LHCN-M2 (cell line): ENCODE measurements at regions not wholly inside any gene's neighbourhood (a gene's known extent, or its start where the extent isn't known, plus 50 kb on each side); places are given as distances from the start of the nearest gene placed in this dataset.
"Not testable (repeated sequence)": the region's sequence is repeated elsewhere in the genome, so short reads cannot be mapped to it uniquely, and the experiment has no call there.

Experiments used
- DNase-seq: peaks from one replicate; pipeline ENCODE4 v3.0.0-alpha.2; 2012; ENCODE audit warnings: low read depth

DNA sequence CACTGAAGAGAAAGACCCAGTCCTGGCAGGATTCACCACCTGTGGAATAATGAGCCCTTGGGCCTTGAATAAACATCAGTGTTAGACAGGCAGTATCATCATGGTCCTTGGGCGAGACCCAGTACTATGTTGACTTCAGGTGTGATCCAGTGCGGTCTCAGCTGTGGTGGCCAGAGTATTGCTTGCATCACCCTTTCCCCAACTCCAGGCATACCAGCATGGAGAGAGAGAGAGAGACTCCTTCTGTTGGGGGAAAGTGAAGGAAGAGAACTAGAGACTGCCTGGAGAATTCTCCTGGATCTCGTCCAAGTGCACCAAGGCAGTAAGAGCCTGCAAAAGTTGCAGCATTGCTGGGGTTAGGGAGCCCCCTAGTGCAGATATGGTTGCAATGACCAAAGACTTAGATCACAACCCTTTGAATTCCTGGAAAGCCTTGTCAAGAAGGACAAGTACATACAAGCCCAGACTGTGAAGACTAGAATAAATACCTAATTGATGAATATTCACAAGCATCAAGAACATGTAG, 61.1 kb upstream of the VAMP7 start:
- DNase-seq = peak; percentile 74

GRCh38 chrX:155819525-155819924, 61.6 kb upstream of the VAMP7 start:
- no peak for DNase-seq

DNA sequence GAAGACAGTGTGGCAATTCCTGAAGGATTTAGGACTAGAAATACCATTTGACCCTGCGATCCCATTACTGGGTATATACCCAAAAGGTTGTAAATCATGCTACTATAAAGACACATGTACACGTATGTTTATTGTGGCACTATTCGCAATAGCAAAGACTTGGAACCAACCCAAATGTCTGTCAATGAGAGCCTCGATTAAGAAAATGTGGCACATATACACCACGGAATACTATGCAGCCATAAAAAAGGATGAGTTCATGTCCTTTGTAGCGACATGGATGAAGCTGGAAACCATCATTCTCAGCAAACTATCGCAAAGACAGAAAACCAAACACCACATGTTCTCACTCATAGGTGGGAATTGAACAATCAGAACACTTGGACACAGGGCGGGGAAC, 66.8 kb upstream of the VAMP7 start:
- DNase-seq = not testable (repeated sequence)

GRCh38 chrX:155779831-155780230, 101.3 kb upstream of the VAMP7 start:
- DNase-seq = no peak

DNA sequence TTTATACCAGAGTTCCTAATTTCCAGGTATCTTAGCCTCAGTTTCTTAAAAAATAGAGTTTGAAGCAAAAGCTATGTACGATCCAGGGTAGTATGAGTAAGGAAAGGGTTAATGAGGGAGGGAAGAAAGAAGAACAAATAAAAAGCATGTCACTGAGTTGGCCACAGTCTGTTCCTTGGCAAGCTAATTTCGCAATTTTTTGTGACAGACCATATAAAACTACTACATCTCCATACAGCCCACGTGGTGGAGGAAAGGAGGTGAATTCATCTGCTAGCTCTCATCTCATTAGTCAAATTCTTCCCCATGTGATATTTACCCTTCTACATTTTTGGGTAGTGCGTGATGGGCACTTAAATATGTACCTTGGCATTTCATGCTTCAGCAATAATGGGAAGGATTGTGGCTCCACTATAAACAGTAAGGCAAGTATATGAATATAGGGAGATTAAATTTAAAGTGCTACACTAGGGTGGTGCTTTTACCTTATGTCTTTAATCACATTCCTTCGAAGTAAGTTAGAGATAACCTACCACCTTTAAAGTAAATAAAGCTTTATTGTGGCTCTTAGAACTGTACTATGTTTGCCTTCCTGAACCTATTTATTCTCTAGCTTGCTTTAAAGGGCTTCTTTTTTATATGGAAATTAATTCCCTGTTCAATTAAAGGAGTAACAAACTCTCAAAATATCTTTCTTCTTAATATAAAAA, 102.1 kb upstream of the VAMP7 start:
- no peak for DNase-seq

- DNase-seq = no peak
Observed at GRCh38 chrX:155774387-155774786, 106.8 kb upstream of the VAMP7 start.

DNA sequence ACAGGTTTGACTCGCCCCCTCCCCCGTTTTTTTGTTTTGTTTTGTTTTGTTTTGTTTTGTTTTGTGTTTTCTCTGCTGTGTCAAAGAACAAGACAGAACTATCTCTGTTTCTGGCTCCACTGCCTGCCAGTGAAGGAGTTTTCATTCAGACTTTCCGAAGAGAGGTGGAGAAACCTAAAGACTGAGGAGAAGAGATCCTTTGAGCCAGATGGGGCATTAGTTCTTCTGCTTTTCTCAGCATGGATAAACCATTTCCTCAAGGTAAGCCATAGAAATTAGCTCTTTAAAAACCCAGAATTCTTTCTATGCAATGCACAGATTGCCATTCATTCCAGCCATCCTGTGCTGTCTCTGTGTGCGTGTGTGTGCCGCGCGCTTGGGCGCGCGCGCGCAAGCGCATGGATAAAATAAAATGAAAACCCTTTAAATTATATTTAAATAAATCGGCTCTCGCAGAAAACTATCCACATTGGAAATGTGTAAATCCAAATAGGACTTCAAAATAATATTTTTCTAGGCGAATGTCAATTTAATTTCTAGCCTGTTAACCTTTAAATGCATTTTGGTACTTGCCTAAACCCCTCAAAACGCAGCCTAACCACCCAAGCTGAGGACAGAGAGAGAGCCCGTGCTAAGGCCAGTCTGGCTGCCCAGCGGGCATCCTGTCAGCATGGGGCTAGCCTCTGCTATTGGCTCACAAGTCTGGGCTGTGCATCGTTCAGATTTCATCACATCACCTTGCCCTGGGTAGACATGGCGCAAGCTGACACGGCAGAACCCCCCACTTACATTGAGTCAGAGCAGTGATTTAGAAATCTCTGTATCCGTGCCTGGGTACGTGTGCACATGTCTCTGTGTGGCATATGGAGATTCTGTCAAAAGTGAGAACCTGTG, 113.0 kb upstream of the VAMP7 start:
- DNase-seq = peak; percentile 20

DNA sequence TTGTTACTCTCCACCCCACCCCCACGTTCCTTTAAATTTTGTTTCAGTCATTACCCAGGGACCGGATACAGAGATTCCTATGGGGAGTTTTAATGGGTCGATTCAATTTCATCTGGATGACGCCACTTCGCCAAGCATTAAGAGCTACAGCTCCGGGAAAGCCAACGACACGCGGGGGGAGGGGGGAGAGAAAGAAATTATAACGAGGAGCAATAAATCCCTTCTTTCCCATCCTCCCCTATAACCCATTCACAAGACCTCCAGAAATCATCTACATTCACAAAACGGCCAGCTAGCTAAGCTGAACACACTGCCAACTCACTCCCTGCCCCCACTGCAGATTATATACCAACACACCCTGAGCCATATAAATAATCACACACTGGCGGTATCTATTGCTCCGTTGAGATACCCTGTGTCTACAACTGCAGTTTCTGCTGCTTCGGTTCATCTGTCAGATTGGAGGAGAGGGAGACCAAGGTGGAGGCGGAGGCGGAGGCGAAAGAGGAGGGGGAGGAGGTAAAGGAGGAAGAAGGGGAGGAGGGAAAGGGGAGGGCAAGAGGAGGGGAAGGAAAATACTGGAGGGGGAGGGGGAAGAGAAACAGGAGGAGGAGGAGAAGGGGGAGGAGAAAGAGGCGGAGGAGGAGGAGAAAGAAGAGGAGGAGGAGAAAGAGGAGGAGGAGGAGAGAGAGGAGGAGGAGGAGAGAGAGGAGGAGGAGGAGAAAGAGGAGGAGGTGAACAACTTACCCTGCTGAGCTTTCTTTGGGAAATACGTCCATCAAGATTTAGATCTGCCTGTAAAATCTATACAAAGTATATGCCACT, 113.9 kb upstream of the VAMP7 start:
- DNase-seq = peak; percentile 77

- no peak for DNase-seq
Observed at GRCh38 chrX:155766321-155766720, 114.8 kb upstream of the VAMP7 start.

GRCh38 chrX:155761185-155761584, 120.0 kb upstream of the VAMP7 start:
- no peak for DNase-seq

- DNase-seq = no peak
Observed at GRCh38 chrX:155757046-155757759, 123.9 kb upstream of the VAMP7 start.

DNA sequence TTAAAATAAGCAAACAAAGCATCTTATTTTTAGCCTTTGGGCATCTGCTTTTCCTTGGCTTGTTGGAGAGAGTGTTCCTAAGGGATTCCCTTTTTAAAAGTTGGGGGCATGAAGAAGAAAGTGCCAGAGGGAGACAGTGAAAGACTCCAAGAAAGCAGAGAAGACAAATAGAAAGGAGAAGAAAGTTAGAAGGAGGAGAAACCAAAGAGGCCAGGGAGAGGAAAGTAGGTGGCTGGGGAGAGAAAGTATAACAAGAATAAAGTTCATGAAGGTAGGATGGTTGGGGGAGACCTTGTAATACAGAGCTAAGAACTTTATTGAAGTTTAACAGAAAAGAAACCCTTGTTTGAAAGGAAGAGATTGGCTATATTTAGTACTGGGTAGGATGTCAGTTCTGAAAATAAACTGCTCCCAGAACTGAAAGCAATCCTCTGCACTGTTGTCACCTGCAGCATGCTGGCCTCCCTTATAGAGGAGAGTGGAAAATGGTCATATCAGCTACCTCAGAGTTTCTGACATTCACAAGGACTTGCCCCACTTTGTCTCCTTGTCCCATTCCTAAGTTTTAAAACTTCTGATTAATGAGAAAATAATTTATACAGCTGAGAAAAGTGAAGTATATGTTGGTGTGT, 125.3 kb upstream of the VAMP7 start:
- no peak for DNase-seq

GRCh38 chrX:155751131-155751530, 130.0 kb upstream of the VAMP7 start:
- DNase-seq = no peak

DNA sequence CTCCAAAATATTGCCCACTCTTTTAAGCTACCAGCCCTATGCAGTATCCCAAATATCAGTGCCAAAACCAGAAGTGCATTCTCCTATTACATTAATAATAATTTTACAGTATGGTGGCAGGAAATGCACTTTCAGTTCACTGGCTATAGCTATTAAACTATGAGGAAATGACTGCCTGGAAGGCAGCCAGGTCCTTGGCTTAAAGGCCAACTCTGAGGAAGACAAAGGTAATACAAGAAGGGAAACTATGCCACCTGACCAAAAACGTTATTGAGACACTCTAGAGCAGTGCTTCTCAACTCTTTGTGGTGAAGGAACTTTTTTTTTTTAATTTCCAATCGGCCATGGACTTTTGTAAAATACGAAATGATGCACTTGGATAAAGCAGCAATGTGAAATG, 133.6 kb upstream of the VAMP7 start:
- no peak for DNase-seq

GRCh38 chrX:155745792-155746191, 133.0 kb upstream of the TMLHE start:
- DNase-seq = peak; percentile 25

- DNase-seq = no peak
Observed at GRCh38 chrX:155744534-155744933, 131.8 kb upstream of the TMLHE start.

GRCh38 chrX:155728335-155728734, 115.6 kb upstream of the TMLHE start:
- not testable (repeated sequence) for DNase-seq

DNA sequence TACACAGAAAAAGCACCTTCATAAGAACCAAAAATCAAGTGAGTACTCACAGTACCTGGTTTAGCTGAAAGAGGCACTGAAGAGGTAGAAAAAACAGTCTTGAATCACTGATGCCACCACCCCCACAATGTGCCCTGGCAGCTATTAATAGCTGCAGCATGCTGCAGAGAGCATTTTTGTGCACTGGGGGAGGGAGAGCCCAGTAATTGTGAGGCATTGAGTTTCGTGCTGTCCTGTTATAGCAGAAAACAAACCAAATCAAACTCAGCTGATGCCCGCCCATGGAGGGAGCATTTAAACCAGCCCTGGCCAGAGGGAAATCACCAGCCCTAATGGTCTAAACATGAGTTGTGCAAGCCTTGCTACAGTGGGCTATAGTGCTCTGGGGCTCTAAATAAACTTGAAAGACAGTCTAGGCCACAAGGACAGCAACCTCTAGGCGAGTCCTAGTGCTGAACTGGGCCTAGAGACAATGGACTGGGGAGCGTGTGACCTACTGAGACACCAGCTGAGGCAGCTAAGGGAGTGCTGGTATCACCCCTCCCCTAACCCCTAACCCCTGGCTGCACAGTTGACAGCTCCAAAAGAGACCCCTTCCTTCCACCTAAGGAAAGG, 106.3 kb upstream of the TMLHE start:
- peak; percentile 21 for DNase-seq

- no peak for DNase-seq
Observed at GRCh38 chrX:155715141-155715540, 102.4 kb upstream of the TMLHE start.

GRCh38 chrX:155695419-155695818, 82.7 kb upstream of the TMLHE start:
- DNase-seq = no peak
